ENCODE measurements at regions not wholly inside any gene's neighbourhood (a gene's known extent, or its start where the extent isn't known, plus 50 kb on each side); places are given as distances from the start of the nearest gene placed in this dataset.

GRCh38 chr1:214913966-214914365 is 168.6 kb upstream of the KCNK2 start:
- Mint-ChIP-seq H3K27me3 (no peaks in the 10 kb centered on the region), H3K4me3 (no peak overlapping the region), H3K9me3 (no peaks in the 10 kb centered on the region), H3K27ac (no peak overlapping the region), H3K4me1 (no peaks in the 10 kb centered on the region), H3K36me3 (no peaks in the 10 kb centered on the region)
- CTCF ChIA-PET: no interaction called here
- DNase-seq: no peak

GRCh38 chr1:214917081-214917635 is 165.4 kb upstream of the KCNK2 start:
- CTCF ChIA-PET: no interaction called here
- Mint-ChIP-seq H3K36me3 (no peaks in the 10 kb centered on the region), H3K4me3 (no peak overlapping the region), H3K27me3 (no peaks in the 10 kb centered on the region), H3K27ac (no peak overlapping the region), H3K9me3 (no peaks in the 10 kb centered on the region), H3K4me1 (no peaks in the 10 kb centered on the region)
- no peak for DNase-seq

DNA sequence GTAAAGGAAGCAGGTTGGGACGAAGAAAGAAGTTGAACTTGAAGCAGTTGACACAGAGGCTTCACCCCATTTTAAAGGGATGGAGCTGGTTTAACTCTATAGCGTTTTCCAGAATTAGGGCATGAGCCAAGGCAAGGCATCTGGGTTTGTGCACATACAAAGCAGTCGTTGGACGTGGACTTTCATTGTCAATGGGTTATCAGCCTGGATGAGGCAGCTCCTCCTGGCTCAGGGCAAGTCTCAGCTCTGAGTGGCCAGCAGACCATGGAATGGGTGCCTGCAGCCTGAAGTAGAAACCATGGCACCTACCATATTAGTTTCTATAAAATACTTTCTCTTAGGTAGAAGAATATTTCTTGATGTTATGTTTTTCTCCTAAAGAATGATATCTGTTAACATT is 163.8 kb upstream of the KCNK2 start:
- CTCF ChIA-PET: no interaction called here
- Mint-ChIP-seq H3K4me3 (no peak overlapping the region), H3K27ac (no peak overlapping the region)

GRCh38 chr1:214920337-214920736 is 162.2 kb upstream of the KCNK2 start:
- no peak for DNase-seq
- no peaks in the 10 kb centered on the region for H3K9me3 Mint-ChIP-seq
- H3K4me3 Mint-ChIP-seq: no peak overlapping the region
- no peaks in the 10 kb centered on the region for H3K27me3 Mint-ChIP-seq
- H3K4me1 Mint-ChIP-seq: no peaks in the 10 kb centered on the region
- H3K36me3 Mint-ChIP-seq: no peaks in the 10 kb centered on the region
- H3K27ac Mint-ChIP-seq: no peak overlapping the region
- CTCF ChIA-PET: no interaction called here

More for the DNA sequence above, 163.8 kb upstream of the KCNK2 start:
- Mint-ChIP-seq H3K36me3 (no peaks in the 10 kb centered on the region), H3K27me3 (no peaks in the 10 kb centered on the region), H3K4me1 (no peaks in the 10 kb centered on the region), H3K9me3 (no peaks in the 10 kb centered on the region)
- DNase-seq: no peak

GRCh38 chr1:214923278-214923915 is 159.1 kb upstream of the KCNK2 start:
- no peak for DNase-seq
- no peak overlapping the region for H3K4me3 Mint-ChIP-seq
- no peaks in the 10 kb centered on the region for H3K9me3 Mint-ChIP-seq
- CTCF ChIA-PET: no interaction called here
- no peaks in the 10 kb centered on the region for H3K36me3 Mint-ChIP-seq
- H3K4me1 Mint-ChIP-seq: no peaks in the 10 kb centered on the region
- H3K27ac Mint-ChIP-seq: no peak overlapping the region
- no peaks in the 10 kb centered on the region for H3K27me3 Mint-ChIP-seq

- CTCF ChIA-PET: no interaction called here
- H3K9me3 Mint-ChIP-seq: no peaks in the 10 kb centered on the region
- no peaks in the 10 kb centered on the region for H3K36me3 Mint-ChIP-seq
- H3K4me3 Mint-ChIP-seq: no peak overlapping the region
- H3K27ac Mint-ChIP-seq: no peak overlapping the region
- no peak for DNase-seq
- H3K4me1 Mint-ChIP-seq: no peaks in the 10 kb centered on the region
- H3K27me3 Mint-ChIP-seq: no peaks in the 10 kb centered on the region
These were observed 154.7 kb upstream of the KCNK2 start for GRCh38 chr1:214927796-214928195.

DNA sequence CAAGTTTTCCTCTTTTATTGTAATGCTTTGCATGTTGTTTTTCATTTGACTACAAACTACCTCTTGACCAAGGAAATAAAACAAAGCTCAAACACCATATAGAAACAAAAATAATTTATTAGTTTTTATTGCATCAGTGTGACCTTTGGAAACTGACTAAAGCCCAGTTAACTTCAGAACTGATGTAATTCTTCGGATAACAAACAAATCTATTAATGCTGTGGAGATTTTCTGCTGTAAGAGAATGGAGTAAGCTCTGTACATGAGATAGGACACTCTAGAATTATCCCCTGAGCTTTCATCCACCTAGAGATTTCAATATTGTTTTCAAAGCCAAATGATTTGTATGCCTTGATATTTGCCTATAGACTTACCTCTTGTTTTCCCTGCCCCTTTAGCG is 154.0 kb upstream of the KCNK2 start:
- CTCF ChIA-PET: no interaction called here
- Mint-ChIP-seq H3K4me3 (no peak overlapping the region), H3K4me1 (no peaks in the 10 kb centered on the region), H3K36me3 (no peaks in the 10 kb centered on the region), H3K27me3 (no peaks in the 10 kb centered on the region), H3K27ac (no peak overlapping the region), H3K9me3 (no peaks in the 10 kb centered on the region)
- no peak for DNase-seq

DNA sequence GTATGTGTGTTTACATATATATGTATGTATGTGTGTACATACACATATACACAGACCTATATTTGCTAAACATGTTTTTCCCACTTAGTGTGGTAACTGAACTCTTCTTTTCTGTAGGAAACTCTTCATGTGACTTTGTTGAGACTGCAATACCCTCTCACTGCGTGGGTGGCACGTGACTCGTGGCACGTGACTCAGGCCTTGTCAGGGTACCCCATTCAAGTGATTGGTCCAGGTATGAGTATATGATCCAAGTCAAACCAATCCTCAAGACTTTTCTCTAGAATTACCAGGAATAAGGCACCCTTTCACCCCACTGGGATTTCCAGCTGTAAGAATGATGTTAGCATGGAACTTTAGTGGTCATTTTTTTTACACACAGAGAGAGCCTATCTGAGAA is 149.2 kb upstream of the KCNK2 start:
- Mint-ChIP-seq H3K9me3 (no peaks in the 10 kb centered on the region), H3K27me3 (no peaks in the 10 kb centered on the region), H3K4me3 (no peak overlapping the region), H3K27ac (no peak overlapping the region), H3K4me1 (no peaks in the 10 kb centered on the region), H3K36me3 (no peaks in the 10 kb centered on the region)
- DNase-seq: no peak
- CTCF ChIA-PET: no interaction called here

- Mint-ChIP-seq H3K27me3 (no peaks in the 10 kb centered on the region), H3K4me1 (no peaks in the 10 kb centered on the region), H3K9me3 (no peaks in the 10 kb centered on the region), H3K27ac (no peak overlapping the region), H3K4me3 (no peak overlapping the region), H3K36me3 (no peaks in the 10 kb centered on the region)
- CTCF ChIA-PET: no interaction called here
- DNase-seq: no peak
These were observed 148.5 kb upstream of the KCNK2 start for GRCh38 chr1:214934045-214934444.

DNA sequence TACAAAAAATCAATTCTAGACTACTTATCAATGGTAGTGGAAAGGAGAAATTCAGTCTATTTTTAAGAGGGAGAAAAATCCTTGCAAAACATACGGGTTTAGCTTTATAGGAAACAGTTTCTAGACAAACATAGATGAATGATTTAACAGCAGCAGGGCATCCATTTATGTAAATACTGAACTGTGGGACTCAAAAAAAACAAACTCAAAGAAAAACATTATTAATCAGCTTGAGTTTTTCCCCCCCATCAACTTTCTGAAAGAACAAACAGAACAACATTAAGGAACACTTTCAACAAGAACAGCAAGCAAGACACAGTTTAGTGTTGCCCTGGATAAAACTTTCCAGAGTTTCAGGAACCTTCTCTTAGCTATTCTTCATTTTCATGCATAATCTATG is 147.3 kb upstream of the KCNK2 start:
- CTCF ChIA-PET: no interaction called here
- H3K4me3 Mint-ChIP-seq: no peak overlapping the region
- no peak overlapping the region for H3K27ac Mint-ChIP-seq
- H3K9me3 Mint-ChIP-seq: no peaks in the 10 kb centered on the region
- H3K27me3 Mint-ChIP-seq: no peaks in the 10 kb centered on the region
- H3K36me3 Mint-ChIP-seq: no peaks in the 10 kb centered on the region
- H3K4me1 Mint-ChIP-seq: no peaks in the 10 kb centered on the region
- DNase-seq: no peak

DNA sequence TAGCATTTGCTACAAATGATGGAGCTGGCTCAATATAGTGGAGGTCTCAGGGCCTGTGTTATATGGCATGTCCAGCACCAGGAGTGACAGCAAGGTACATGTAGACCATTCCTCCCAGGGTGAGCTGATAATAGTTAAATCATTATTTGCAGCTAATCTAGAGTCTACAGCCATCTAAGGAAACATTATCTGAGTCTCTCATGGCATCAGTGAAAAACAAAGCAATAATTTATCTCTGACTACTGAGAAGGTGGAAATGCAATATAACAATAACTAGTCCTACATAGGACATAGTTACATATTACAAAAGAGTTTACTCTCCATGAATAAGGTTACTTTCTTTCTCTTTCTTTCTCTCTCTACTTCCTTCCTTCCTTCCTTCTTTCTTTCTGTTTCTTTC is 143.4 kb upstream of the KCNK2 start:
- CTCF ChIA-PET: no interaction called here
- no peaks in the 10 kb centered on the region for H3K4me1 Mint-ChIP-seq
- H3K36me3 Mint-ChIP-seq: no peaks in the 10 kb centered on the region
- no peaks in the 10 kb centered on the region for H3K27me3 Mint-ChIP-seq
- no peak overlapping the region for H3K27ac Mint-ChIP-seq
- no peak overlapping the region for H3K4me3 Mint-ChIP-seq
- H3K9me3 Mint-ChIP-seq: no peaks in the 10 kb centered on the region
- no peak for DNase-seq

DNA sequence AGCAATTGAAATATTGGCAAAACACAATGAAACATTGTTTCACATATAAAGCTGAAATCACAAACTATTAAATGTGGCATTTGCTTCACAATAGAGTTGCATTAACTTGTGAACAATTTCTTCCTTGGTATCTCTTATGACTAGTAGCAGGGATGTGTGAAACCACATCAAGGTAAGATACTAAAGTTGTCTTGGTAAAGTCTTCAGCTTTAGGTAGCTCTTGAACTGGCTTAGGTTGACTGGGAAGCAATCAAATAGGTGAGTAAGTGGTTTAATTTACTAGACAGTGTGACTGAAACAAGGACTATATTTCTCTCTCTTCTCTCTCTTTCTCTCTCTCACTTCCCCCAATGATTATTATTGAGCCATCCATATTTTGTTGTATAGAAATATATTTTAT is 141.5 kb upstream of the KCNK2 start:
- Mint-ChIP-seq H3K27ac (no peak overlapping the region), H3K36me3 (no peaks in the 10 kb centered on the region), H3K4me1 (no peaks in the 10 kb centered on the region), H3K9me3 (no peaks in the 10 kb centered on the region), H3K27me3 (no peaks in the 10 kb centered on the region), H3K4me3 (no peak overlapping the region)
- no peak for DNase-seq
- CTCF ChIA-PET: no interaction called here

DNA sequence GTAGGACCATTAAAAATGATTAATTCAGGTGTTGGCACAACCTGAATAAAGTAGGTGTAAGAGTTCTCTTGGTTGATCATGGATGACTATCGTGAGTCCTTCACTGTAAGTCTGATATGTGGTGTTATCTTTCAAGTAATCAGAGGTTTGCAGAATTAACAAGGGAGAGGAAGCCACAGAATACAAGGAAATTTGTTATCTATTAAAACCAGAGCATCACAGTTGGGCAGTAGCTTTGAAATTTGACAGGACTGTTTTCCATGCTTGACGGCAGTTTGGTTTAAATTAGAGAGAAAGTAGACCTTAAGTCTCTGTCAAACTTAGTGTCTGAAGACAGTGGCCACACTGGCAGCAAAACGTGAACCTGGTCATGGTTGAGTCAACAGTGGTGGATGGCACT is 139.5 kb upstream of the KCNK2 start:
- CTCF ChIA-PET: no interaction called here
- Mint-ChIP-seq H3K27ac (no peak overlapping the region), H3K4me1 (no peaks in the 10 kb centered on the region)

DNA sequence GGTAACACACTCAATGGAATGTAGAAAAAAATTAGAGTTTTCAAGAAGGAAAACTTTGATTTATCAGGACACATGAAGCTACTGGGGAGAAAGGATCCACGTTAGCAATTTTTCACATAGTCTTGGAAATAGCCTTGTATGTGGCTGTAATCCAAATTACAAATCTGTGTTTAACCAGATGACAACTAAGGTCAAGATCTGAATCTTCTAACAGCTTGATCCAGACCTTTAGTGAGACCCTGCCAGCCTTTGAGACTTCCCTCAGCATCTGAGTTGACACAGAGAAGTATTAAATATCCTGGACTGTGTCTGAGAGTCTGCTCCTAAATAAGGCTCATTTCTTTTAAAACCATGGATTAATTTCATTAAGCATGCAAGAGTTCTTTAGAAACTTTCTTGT is 135.9 kb upstream of the KCNK2 start:
- Mint-ChIP-seq H3K27me3 (no peaks in the 10 kb centered on the region), H3K9me3 (no peaks in the 10 kb centered on the region), H3K4me1 (no peaks in the 10 kb centered on the region), H3K27ac (no peak overlapping the region), H3K4me3 (no peak overlapping the region), H3K36me3 (no peaks in the 10 kb centered on the region)
- CTCF ChIA-PET: no interaction called here
- no peak for DNase-seq

More for the DNA sequence above, 139.5 kb upstream of the KCNK2 start:
- H3K9me3 Mint-ChIP-seq: no peaks in the 10 kb centered on the region
- DNase-seq: no peak
- no peak overlapping the region for H3K4me3 Mint-ChIP-seq
- no peaks in the 10 kb centered on the region for H3K36me3 Mint-ChIP-seq
- H3K27me3 Mint-ChIP-seq: no peaks in the 10 kb centered on the region

DNA sequence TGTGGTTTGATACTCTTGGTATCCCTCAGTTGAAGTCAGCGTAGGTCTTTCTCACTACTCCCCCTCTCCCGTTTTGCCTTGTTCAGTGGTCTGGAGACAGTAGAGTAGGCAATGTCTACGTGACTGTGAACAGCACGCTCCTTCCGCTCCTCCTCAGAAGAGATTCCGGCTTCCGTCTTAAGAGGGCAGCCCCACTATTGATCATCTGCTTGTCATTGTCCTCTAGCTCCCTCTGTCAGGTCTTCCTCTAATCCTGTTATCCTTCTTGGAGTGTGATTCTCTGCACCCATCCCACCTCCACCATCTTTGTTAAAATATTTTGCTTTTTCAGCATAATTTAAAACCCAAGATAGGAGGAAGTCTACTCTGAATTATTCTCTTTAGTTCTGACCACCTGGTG is 129.9 kb upstream of the KCNK2 start:
- peaks cover 5% of the 10 kb centered on the region for H3K27me3 Mint-ChIP-seq
- H3K9me3 Mint-ChIP-seq: no peaks in the 10 kb centered on the region
- H3K4me3 Mint-ChIP-seq: no peak overlapping the region
- no peaks in the 10 kb centered on the region for H3K36me3 Mint-ChIP-seq
- DNase-seq: no peak
- no peaks in the 10 kb centered on the region for H3K4me1 Mint-ChIP-seq
- CTCF ChIA-PET: no interaction called here
- H3K27ac Mint-ChIP-seq: no peak overlapping the region

All from activated naive CD4-positive, alpha-beta T cell treated with anti-CD3 and anti-CD28 coated beads, Interleukin-2, amount 10 ng/mL, durations not matched to agents 7 days and 5 days (primary cell).